SK-N-SH (cell line): ENCODE measurements at regions not wholly inside any gene's neighbourhood (a gene's known extent, or its start where the extent isn't known, plus 50 kb on each side); places are given as distances from the start of the nearest gene placed in this dataset.

Experiments
- EP300 ChIP-seq, 2 experiments: IDR thresholded peaks; 2 replicates each; pipeline versions ENCODE4 v1.4.0 to v1.6.1; 2012; ENCODE audit warnings: borderline replicate concordance in 1 of 2, low read depth in 1 of 2, low read length in 1 of 2
- NRF1 ChIP-seq: IDR thresholded peaks from 2 replicates; pipeline ENCODE4 v1.6.1; 2012; ENCODE audit warnings: low read depth, mild to moderate bottlenecking, low read length
- RAD21 ChIP-seq: IDR thresholded peaks from 2 replicates; pipeline ENCODE4 v1.6.1; 2012; ENCODE audit warnings: mild to moderate bottlenecking, low read length
- TF ChIP-seq, protein P1 (sequence below): fragments of 200-600 bp; sonication (generic); IDR thresholded peaks from 2 replicates; pipeline ENCODE4 v1.6.1; 2017; ENCODE audit warnings: antibody characterized with exemption, mild to moderate bottlenecking, moderate library complexity

DNA sequence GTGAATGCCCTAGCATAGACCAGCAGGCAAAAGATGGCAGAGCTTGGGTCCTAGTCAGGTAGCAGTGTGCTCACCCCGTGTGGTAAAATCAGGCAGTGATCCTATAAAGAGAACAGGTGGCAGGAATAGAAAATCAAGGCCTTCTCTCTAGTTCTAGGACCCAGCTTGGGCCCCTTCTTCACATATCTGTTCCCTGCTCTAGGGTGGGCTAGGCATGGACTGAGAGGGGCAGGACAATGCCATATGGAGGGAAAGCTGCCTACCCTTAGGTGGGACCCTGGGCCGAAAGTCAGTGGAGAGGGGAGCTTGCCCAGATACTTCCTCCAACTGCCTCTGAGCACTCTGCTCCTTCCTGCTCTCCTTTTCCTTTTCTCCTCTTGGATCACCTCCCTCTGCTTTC lies 117.4 kb upstream of the NALF2 start:
- TF ChIP-seq RAD21 (no peak), NRF1 (no peak), EP300 (IDR thresholded peaks at IDR 0.05; ENCODE audit: borderline replicate concordance in 1 of 2, low read depth in 1 of 2, low read length in 1 of 2) (no peak)
- TF ChIP-seq, protein P1, sequence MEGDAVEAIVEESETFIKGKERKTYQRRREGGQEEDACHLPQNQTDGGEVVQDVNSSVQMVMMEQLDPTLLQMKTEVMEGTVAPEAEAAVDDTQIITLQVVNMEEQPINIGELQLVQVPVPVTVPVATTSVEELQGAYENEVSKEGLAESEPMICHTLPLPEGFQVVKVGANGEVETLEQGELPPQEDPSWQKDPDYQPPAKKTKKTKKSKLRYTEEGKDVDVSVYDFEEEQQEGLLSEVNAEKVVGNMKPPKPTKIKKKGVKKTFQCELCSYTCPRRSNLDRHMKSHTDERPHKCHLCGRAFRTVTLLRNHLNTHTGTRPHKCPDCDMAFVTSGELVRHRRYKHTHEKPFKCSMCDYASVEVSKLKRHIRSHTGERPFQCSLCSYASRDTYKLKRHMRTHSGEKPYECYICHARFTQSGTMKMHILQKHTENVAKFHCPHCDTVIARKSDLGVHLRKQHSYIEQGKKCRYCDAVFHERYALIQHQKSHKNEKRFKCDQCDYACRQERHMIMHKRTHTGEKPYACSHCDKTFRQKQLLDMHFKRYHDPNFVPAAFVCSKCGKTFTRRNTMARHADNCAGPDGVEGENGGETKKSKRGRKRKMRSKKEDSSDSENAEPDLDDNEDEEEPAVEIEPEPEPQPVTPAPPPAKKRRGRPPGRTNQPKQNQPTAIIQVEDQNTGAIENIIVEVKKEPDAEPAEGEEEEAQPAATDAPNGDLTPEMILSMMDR: no peak
